GM21737 (cell line): ENCODE measurements at regions not wholly inside any gene's neighbourhood (a gene's known extent, or its start where the extent isn't known, plus 50 kb on each side); places are given as distances from the start of the nearest gene placed in this dataset.

Experiments
- ATAC-seq: cut with Tn5 transposase; IDR thresholded peaks from one replicate; pipeline ENCODE4 v1.9.1; 2021; ENCODE audit warnings: mild to moderate bottlenecking, moderate library complexity; ENCODE audit not compliant: unreplicated experiment

- no peak for ATAC-seq
These were observed 1329.5 kb upstream of the ZEB2 start for GRCh38 chr2:145849466-145849865.

GRCh38 chr2:145846982-145847381, 1327.1 kb upstream of the ZEB2 start:
- ATAC-seq: no peak

GRCh38 chr2:145845923-145846322, 1326.0 kb upstream of the ZEB2 start:
- no peak for ATAC-seq

GRCh38 chr2:145845207-145845894, 1325.4 kb upstream of the ZEB2 start:
- ATAC-seq: no peak

GRCh38 chr2:145841973-145842372, 1322.1 kb upstream of the ZEB2 start:
- ATAC-seq: no peak

- no peak for ATAC-seq
These were observed 1317.1 kb upstream of the ZEB2 start for GRCh38 chr2:145836986-145837385.

GRCh38 chr2:145835665-145836064, 1315.7 kb upstream of the ZEB2 start:
- no peak for ATAC-seq

- ATAC-seq: no peak
These were observed 1312.8 kb upstream of the ZEB2 start for GRCh38 chr2:145832681-145833080.

- ATAC-seq: no peak
These were observed 1310.0 kb upstream of the ZEB2 start for GRCh38 chr2:145829931-145830330.

GRCh38 chr2:145827235-145827634, 1307.3 kb upstream of the ZEB2 start:
- no peak for ATAC-seq

GRCh38 chr2:145824384-145824783, 1304.5 kb upstream of the ZEB2 start:
- ATAC-seq: no peak

GRCh38 chr2:145822892-145823534, 1303.1 kb upstream of the ZEB2 start:
- no peak for ATAC-seq

GRCh38 chr2:145820651-145821050, 1300.7 kb upstream of the ZEB2 start:
- no peak for ATAC-seq

GRCh38 chr2:145818890-145819504, 1299.1 kb upstream of the ZEB2 start:
- no peak for ATAC-seq

- no peak for ATAC-seq
These were observed 1296.0 kb upstream of the ZEB2 start for GRCh38 chr2:145815933-145816332.

GRCh38 chr2:145813481-145813880, 1293.6 kb upstream of the ZEB2 start:
- no peak for ATAC-seq

- no peak for ATAC-seq
These were observed 1292.2 kb upstream of the ZEB2 start for GRCh38 chr2:145812165-145812554.

- ATAC-seq: no peak
These were observed 1291.6 kb upstream of the ZEB2 start for GRCh38 chr2:145811276-145812164.

- no peak for ATAC-seq
These were observed 1288.0 kb upstream of the ZEB2 start for GRCh38 chr2:145807968-145808367.

- no peak for ATAC-seq
These were observed 1287.6 kb upstream of the ZEB2 start for GRCh38 chr2:145807554-145807953.

- ATAC-seq: no peak
These were observed 1286.6 kb upstream of the ZEB2 start for GRCh38 chr2:145806546-145806945.
